ENCODE measurements at regions not wholly inside any gene's neighbourhood (a gene's known extent, or its start where the extent isn't known, plus 50 kb on each side); places are given as distances from the start of the nearest gene placed in this dataset.

GRCh38 chr3:194741916-194742315 is 56.2 kb downstream of the FAM43A start:
- TF ChIP-seq BRCA1 (CRISPR knock-in tag; IDR thresholded peaks at IDR 0.05) (no peak), YY1 (IDR thresholded peaks at IDR 0.05; ENCODE audit: insufficient read depth, insufficient replicate concordance, low read depth, low read length) (no peak), ARNT2 (CRISPR knock-in tag; IDR thresholded peaks at IDR 0.05; ENCODE audit: low read depth) (no peak), SRSF1 (optimal IDR thresholded peaks at IDR 0.05; ENCODE audit: low read depth, low read length) (no peak), HNRNPL (IDR thresholded peaks at IDR 0.05; ENCODE audit: low read depth, low read length) (no peak), RFXAP (CRISPR knock-in tag; IDR thresholded peaks at IDR 0.05; ENCODE audit: borderline replicate concordance) (no peak), ATRX (CRISPR knock-in tag; IDR thresholded peaks at IDR 0.05; ENCODE audit: borderline replicate concordance) (no peak), ZBTB44 (CRISPR knock-in tag; IDR thresholded peaks at IDR 0.05) (no peak), ZBTB26 (CRISPR knock-in tag; IDR thresholded peaks at IDR 0.05; ENCODE audit: borderline replicate concordance) (no peak)
